Head of caudate nucleus (tissue), 42 donors: ENCODE measurements at regions not wholly inside any gene's neighbourhood (a gene's known extent, or its start where the extent isn't known, plus 50 kb on each side); places are given as distances from the start of the nearest gene placed in this dataset.
"Not testable (repeated sequence)": the region's sequence is repeated elsewhere in the genome, so short reads cannot be mapped to it uniquely, and the experiment has no call there.

Experiments used
- DNase-seq, 42 donors: peaks; one replicate each; pipeline versions ENCODE4 v3.0.0 to v3.0.0-alpha.2; 2020 to 2021; ENCODE audit warnings: mixed read lengths in 7 of 42
- intact Hi-C: fragments of 100-400 bp; cut with DNase I; formaldehyde crosslinking; loops from one replicate; pipeline ENCODE4 v1.15.0; 2022

GRCh38 chr12:34605955-34606748 lies 583.9 kb downstream of the ALG10 start:
- DNase-seq, result peak in 1 of 42 donors; percentile 13
- intact Hi-C loops, result no loop called here

GRCh38 chr12:34606749-34607519 lies 584.6 kb downstream of the ALG10 start:
- intact Hi-C loops, result no loop called here
- no peak for DNase-seq

- intact Hi-C loops, result no loop called here
- DNase-seq, result no peak
Measured at GRCh38 chr12:34607520-34608195, 585.4 kb downstream of the ALG10 start.

GRCh38 chr12:34613988-34614387 lies 591.7 kb downstream of the ALG10 start:
- intact Hi-C loops, DNase-seq: not testable (repeated sequence)

GRCh38 chr12:34625116-34625515 lies 602.8 kb downstream of the ALG10 start:
- intact Hi-C loops, result no loop called here
- DNase-seq, result no peak

GRCh38 chr12:34626363-34627157 lies 604.3 kb downstream of the ALG10 start:
- intact Hi-C loops, result no loop called here
- no peak for DNase-seq
